HL-60 (cell line): ENCODE measurements at regions not wholly inside any gene's neighbourhood (a gene's known extent, or its start where the extent isn't known, plus 50 kb on each side); places are given as distances from the start of the nearest gene placed in this dataset.
"Not testable (repeated sequence)": the region's sequence is repeated elsewhere in the genome, so short reads cannot be mapped to it uniquely, and the experiment has no call there.

Experiments used
- DNase-seq, 2 experiments: peaks; one replicate each; pipeline ENCODE4 v3.0.0-alpha.2; 2010 to 2020; ENCODE audit warnings: low read depth in 1 of 2, low spot score in 1 of 2
- H3K27ac ChIP-seq: fragments of 250-450 bp; sonication (Bioruptor Pico); replicated peaks from 2 replicates; pipeline ENCODE4 v1.5.1; 2020; ENCODE audit warnings: mild to moderate bottlenecking, moderate library complexity
- H3K27me3 ChIP-seq: fragments of 250-450 bp; sonication (Bioruptor Pico); 2 replicates; pipeline ENCODE4 v1.5.1; 2021; ENCODE audit warnings: mild to moderate bottlenecking, moderate library complexity; ENCODE audit not compliant: insufficient read depth, poor library complexity, severe bottlenecking
- H3K4me3 ChIP-seq: replicated peaks from 2 replicates; pipeline ENCODE4 v1.5.1; 2011; ENCODE audit warnings: mild to moderate bottlenecking, control low read depth, low read length; ENCODE audit not compliant: insufficient read depth
- CTCF ChIP-seq: IDR thresholded peaks from one replicate; pipeline ENCODE4 v1.5.1; 2011; ENCODE audit warnings: low read length, control low read depth, inconsistent platforms; ENCODE audit not compliant: insufficient read depth
- GABPA ChIP-seq: IDR thresholded peaks from 2 replicates; pipeline ENCODE4 v1.6.1; 2012; ENCODE audit warnings: low read depth
- POLR2AphosphoS5 ChIP-seq: IDR thresholded peaks from 2 replicates; pipeline ENCODE4 v1.6.1; 2012; ENCODE audit warnings: low read depth
- REST ChIP-seq: IDR thresholded peaks from 2 replicates; pipeline ENCODE4 v1.6.1; 2012; ENCODE audit warnings: low read depth; ENCODE audit not compliant: insufficient replicate concordance
- SPI1 ChIP-seq: IDR thresholded peaks from 2 replicates; pipeline ENCODE4 v1.6.1; 2012; ENCODE audit warnings: low read depth, mild to moderate bottlenecking, borderline replicate concordance

- not testable (repeated sequence) for H3K4me3 ChIP-seq
- DNase-seq = peak; percentile 23 to 33
These were observed 159.8 kb downstream of the MTX2 start for GRCh38 chr2:176428944-176429469.

GRCh38 chr2:176432434-176432833, 163.2 kb downstream of the MTX2 start:
- no peak for TF ChIP-seq POLR2AphosphoS5
- no peak for TF ChIP-seq CTCF
- no peak for TF ChIP-seq GABPA
- no peak for TF ChIP-seq SPI1
- no peak for TF ChIP-seq REST
- Histone ChIP-seq H3K27me3 (no peaks in the 10 kb centered on the region), H3K27ac (no peak overlapping the region), H3K4me3 (no peak overlapping the region)
- DNase-seq = no peak

More at GRCh38 chr2:176428944-176429469, 159.8 kb downstream of the MTX2 start:
- H3K27ac ChIP-seq, H3K27me3 ChIP-seq: not testable (repeated sequence)
- TF ChIP-seq SPI1 = peak; percentile 80; the same call in 1 of the 2 replicates

- H3K27ac ChIP-seq = no peak overlapping the region
- H3K27me3 ChIP-seq = no peaks in the 10 kb centered on the region
- no peak for DNase-seq
- no peak overlapping the region for H3K4me3 ChIP-seq
- TF ChIP-seq POLR2AphosphoS5 (no peak), SPI1 (no peak), CTCF (no peak), REST (no peak), GABPA (no peak)
These were observed 166.5 kb downstream of the MTX2 start for GRCh38 chr2:176435729-176436128.

- no peak for DNase-seq
- Histone ChIP-seq H3K4me3 (no peak overlapping the region), H3K27me3 (peaks cover 2% of the 10 kb centered on the region), H3K27ac (no peak overlapping the region)
- TF ChIP-seq CTCF (no peak), REST (no peak), GABPA (no peak), POLR2AphosphoS5 (no peak), SPI1 (no peak)
These were observed 174.7 kb downstream of the MTX2 start for GRCh38 chr2:176443946-176444345.
